ENCODE measurements at regions not wholly inside any gene's neighbourhood (a gene's known extent, or its start where the extent isn't known, plus 50 kb on each side); places are given as distances from the start of the nearest gene placed in this dataset.

- no peak for TF ChIP-seq EZH2phosphoT487 (IDR thresholded peaks at IDR 0.05; ENCODE audit: borderline replicate concordance, low read length)
- TF ChIP-seq, protein P1, sequence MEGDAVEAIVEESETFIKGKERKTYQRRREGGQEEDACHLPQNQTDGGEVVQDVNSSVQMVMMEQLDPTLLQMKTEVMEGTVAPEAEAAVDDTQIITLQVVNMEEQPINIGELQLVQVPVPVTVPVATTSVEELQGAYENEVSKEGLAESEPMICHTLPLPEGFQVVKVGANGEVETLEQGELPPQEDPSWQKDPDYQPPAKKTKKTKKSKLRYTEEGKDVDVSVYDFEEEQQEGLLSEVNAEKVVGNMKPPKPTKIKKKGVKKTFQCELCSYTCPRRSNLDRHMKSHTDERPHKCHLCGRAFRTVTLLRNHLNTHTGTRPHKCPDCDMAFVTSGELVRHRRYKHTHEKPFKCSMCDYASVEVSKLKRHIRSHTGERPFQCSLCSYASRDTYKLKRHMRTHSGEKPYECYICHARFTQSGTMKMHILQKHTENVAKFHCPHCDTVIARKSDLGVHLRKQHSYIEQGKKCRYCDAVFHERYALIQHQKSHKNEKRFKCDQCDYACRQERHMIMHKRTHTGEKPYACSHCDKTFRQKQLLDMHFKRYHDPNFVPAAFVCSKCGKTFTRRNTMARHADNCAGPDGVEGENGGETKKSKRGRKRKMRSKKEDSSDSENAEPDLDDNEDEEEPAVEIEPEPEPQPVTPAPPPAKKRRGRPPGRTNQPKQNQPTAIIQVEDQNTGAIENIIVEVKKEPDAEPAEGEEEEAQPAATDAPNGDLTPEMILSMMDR (IDR thresholded peaks at IDR 0.05; ENCODE audit: low read depth, low read length, poor library complexity, severe bottlenecking) = no peak
- Histone ChIP-seq H3F3A (ENCODE audit: control insufficient read depth, insufficient read depth) (no peaks in the 10 kb centered on the region), H3K27ac (ENCODE audit: low read depth, low read length) (no peak overlapping the region), H3K4me1 (ENCODE audit: control insufficient read depth, low read length) (no peaks in the 10 kb centered on the region), H3K27me3 (ENCODE audit: control insufficient read depth, low read length) (no peaks in the 10 kb centered on the region), H3K36me3 (ENCODE audit: control insufficient read depth, low read length) (no peaks in the 10 kb centered on the region), H3K79me2 (ENCODE audit: control insufficient read depth, low read length) (no peaks in the 10 kb centered on the region), H3K4me3 (ENCODE audit: low read length) (no peak overlapping the region), H3K9me3 (ENCODE audit: control insufficient read depth, insufficient read depth, low read length) (no peaks in the 10 kb centered on the region), H4K20me1 (ENCODE audit: control insufficient read depth, insufficient read depth, low read depth, low read length) (no peaks in the 10 kb centered on the region), H3K9me2 (replicated peaks; ENCODE audit: control insufficient read depth, low read length) (no peaks in the 10 kb centered on the region), H3K4me2 (ENCODE audit: low read length) (no peak overlapping the region)
These were observed 110.8 kb upstream of the KCNJ3 start for GRCh38 chr2:154587739-154588138.

- Histone ChIP-seq H3K4me1 (ENCODE audit: control insufficient read depth, low read length) (no peaks in the 10 kb centered on the region), H3K4me3 (ENCODE audit: low read length) (no peak overlapping the region), H3K27me3 (ENCODE audit: control insufficient read depth, low read length) (no peaks in the 10 kb centered on the region), H3K79me2 (ENCODE audit: control insufficient read depth, low read length) (no peaks in the 10 kb centered on the region), H3F3A (ENCODE audit: control insufficient read depth, insufficient read depth) (no peaks in the 10 kb centered on the region), H3K9me2 (replicated peaks; ENCODE audit: control insufficient read depth, low read length) (no peaks in the 10 kb centered on the region), H3K27ac (ENCODE audit: low read depth, low read length) (no peak overlapping the region), H3K9me3 (ENCODE audit: control insufficient read depth, insufficient read depth, low read length) (no peaks in the 10 kb centered on the region), H3K4me2 (ENCODE audit: low read length) (no peak overlapping the region), H4K20me1 (ENCODE audit: control insufficient read depth, insufficient read depth, low read depth, low read length) (no peaks in the 10 kb centered on the region), H3K36me3 (ENCODE audit: control insufficient read depth, low read length) (no peaks in the 10 kb centered on the region)
- TF ChIP-seq, protein P1 (IDR thresholded peaks at IDR 0.05; ENCODE audit: low read depth, low read length, poor library complexity, severe bottlenecking) = no peak
- TF ChIP-seq EZH2phosphoT487 (IDR thresholded peaks at IDR 0.05; ENCODE audit: borderline replicate concordance, low read length) = no peak
These were observed 109.7 kb upstream of the KCNJ3 start for GRCh38 chr2:154588838-154589237.

DNA sequence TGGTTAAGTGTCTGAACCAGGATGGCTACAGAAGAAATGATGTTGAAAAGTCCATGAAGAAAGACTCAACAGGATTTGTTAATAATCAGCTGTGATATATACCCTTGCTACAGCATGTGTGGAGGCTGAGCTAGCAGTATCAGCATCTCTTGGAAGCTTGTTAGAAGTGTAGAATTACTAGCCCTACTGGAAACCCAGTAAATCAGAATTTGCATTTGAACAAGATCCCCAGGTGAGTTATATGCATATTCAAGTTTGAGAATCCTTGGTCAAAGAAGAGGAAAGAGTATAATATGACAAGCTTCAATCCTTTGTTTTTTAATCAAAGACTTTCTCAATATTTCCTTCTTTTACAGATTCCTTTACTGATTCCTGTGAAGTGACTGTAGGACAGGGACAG is 109.0 kb upstream of the KCNJ3 start:
- Histone ChIP-seq H4K20me1 (ENCODE audit: control insufficient read depth, insufficient read depth, low read depth, low read length) (no peaks in the 10 kb centered on the region), H3F3A (ENCODE audit: control insufficient read depth, insufficient read depth) (no peaks in the 10 kb centered on the region), H3K27ac (ENCODE audit: low read depth, low read length) (no peak overlapping the region), H3K9me2 (replicated peaks; ENCODE audit: control insufficient read depth, low read length) (no peaks in the 10 kb centered on the region), H3K4me3 (ENCODE audit: low read length) (no peak overlapping the region), H3K4me2 (ENCODE audit: low read length) (no peak overlapping the region), H3K79me2 (ENCODE audit: control insufficient read depth, low read length) (no peaks in the 10 kb centered on the region), H3K4me1 (ENCODE audit: control insufficient read depth, low read length) (no peaks in the 10 kb centered on the region), H3K27me3 (ENCODE audit: control insufficient read depth, low read length) (no peaks in the 10 kb centered on the region), H3K9me3 (ENCODE audit: control insufficient read depth, insufficient read depth, low read length) (no peaks in the 10 kb centered on the region), H3K36me3 (ENCODE audit: control insufficient read depth, low read length) (no peaks in the 10 kb centered on the region)
- TF ChIP-seq, protein P1 (IDR thresholded peaks at IDR 0.05; ENCODE audit: low read depth, low read length, poor library complexity, severe bottlenecking) = no peak
- TF ChIP-seq EZH2phosphoT487 (IDR thresholded peaks at IDR 0.05; ENCODE audit: borderline replicate concordance, low read length) = no peak
